HepG2 (cell line): ENCODE measurements at regions not wholly inside any gene's neighbourhood (a gene's known extent, or its start where the extent isn't known, plus 50 kb on each side); places are given as distances from the start of the nearest gene placed in this dataset.

ENCODE experiments used
- ATAC-seq: fragments of 200-7000 bp; cut with Tn5 transposase; 3 replicates; pipeline ENCODE4 v1.9.1; 2020; ENCODE audit warnings: mild to moderate bottlenecking, moderate library complexity
- BruUV-seq: library from RNA; stranded (reverse); fragments of 400-500 nt; replicated peaks from 2 replicates; lab custom pipeline; 2021; lab: Mats Ljungman, UMichigan
- CTCF ChIA-PET: fragments of 300-600 bp; formaldehyde crosslinking; extraction: SDS; loops from one replicate; lab custom pipeline; 2021; ENCODE audit warnings: low total read pairs, inconsistent platforms, low intra/inter-chr PET ratio; lab: Yijun Ruan, JAX
- POLR2A ChIA-PET: fragments of 350-600 bp; sonication (Branson Sonifier 250); formaldehyde crosslinking; loops from one replicate; lab custom pipeline; 2020; ENCODE audit warnings: antibody characterized with exemption, inconsistent platforms; lab: Yijun Ruan, JAX
- DNase-seq: peaks from one replicate; pipeline ENCODE4 v3.0.0-alpha.2; 2015; ENCODE audit warnings: low spot score
- FAIRE-seq: peaks from 3 replicates; lab custom pipeline; 2011; peaks lifted over from hg19 to GRCh38; lab: Jason Lieb, UNC
- H2AFZ ChIP-seq: one replicate; pipeline ENCODE4 v1.6.1; 2011; ENCODE audit warnings: low read length, inconsistent platforms
- H3K27ac ChIP-seq: fragments of 300-600 bp; 3 replicates; pipeline ENCODE4 v1.8.0; 2011; ENCODE audit warnings: mixed run types, mild to moderate bottlenecking, mixed read lengths, low read length, inconsistent platforms; ENCODE audit not compliant: insufficient read depth; ENCODE audit errors: extremely low read length
- H3K27me3 ChIP-seq, 2 experiments: fragments of 200-600 bp in 1 of 2; 2 replicates in 1 of 2; 3 replicates in 1 of 2; pipeline versions ENCODE4 v1.6.0 to v1.8.0; 2011; ENCODE audit warnings: low read length in 2 of 2, mild to moderate bottlenecking in 2 of 2, moderate library complexity in 2 of 2, inconsistent platforms in 1 of 2; ENCODE audit not compliant: insufficient read depth in 2 of 2, control insufficient read depth in 1 of 2
- H3K36me3 ChIP-seq, 2 experiments: fragments of 200-600 bp in 1 of 2; replicated peaks in 1 of 2; 2 replicates in 1 of 2; 3 replicates in 1 of 2; pipeline versions ENCODE4 v1.5.1 to v1.8.0; 2011; ENCODE audit warnings: low read length in 2 of 2, inconsistent platforms in 1 of 2; ENCODE audit not compliant: insufficient read depth in 2 of 2, control insufficient read depth in 1 of 2
- H3K4me1 ChIP-seq: 2 replicates; pipeline ENCODE4 v1.5.1; 2012; ENCODE audit warnings: low read length, inconsistent platforms; ENCODE audit not compliant: insufficient read depth
- H3K4me2 ChIP-seq: 2 replicates; pipeline ENCODE4 v1.6.0; 2011; ENCODE audit warnings: low read depth, low read length, inconsistent platforms
- H3K4me3 ChIP-seq, 3 experiments: fragments of 200-600 bp in 1 of 3; sonication (generic), shearing (Covaris generic) in 1 of 3; replicated peaks in 1 of 3; 2 replicates each; pipeline ENCODE4 v1.5.1; 2011 to 2016; ENCODE audit warnings: low read length in 3 of 3, inconsistent platforms in 2 of 3, low read depth in 2 of 3, mild to moderate bottlenecking in 2 of 3, control low read depth in 1 of 3, mixed read lengths in 1 of 3; ENCODE audit not compliant: insufficient read depth in 1 of 3
- H3K79me2 ChIP-seq: one replicate; pipeline ENCODE4 v1.6.1; 2011; ENCODE audit warnings: low read length, inconsistent platforms; ENCODE audit not compliant: insufficient read depth
- H3K9ac ChIP-seq: 2 replicates; pipeline ENCODE4 v1.6.0; 2011; ENCODE audit warnings: mild to moderate bottlenecking, low read depth, low read length, inconsistent platforms; ENCODE audit not compliant: insufficient read depth
- H3K9me3 ChIP-seq: 2 replicates; pipeline ENCODE4 v1.5.1; 2012; ENCODE audit warnings: mild to moderate bottlenecking, low read length
- H4K20me1 ChIP-seq: 2 replicates; pipeline ENCODE4 v1.6.0; 2011; ENCODE audit warnings: inconsistent platforms, mild to moderate bottlenecking, low read length, moderate library complexity; ENCODE audit not compliant: insufficient read depth
- ASH2L ChIP-seq: fragments of 300-600, 200-600 bp; sonication (generic); IDR thresholded peaks from 2 replicates; pipeline ENCODE4 v1.7.0; 2017; ENCODE audit warnings: low read depth, mild to moderate bottlenecking, moderate library complexity, mixed read lengths, low read length; ENCODE audit not compliant: insufficient read length
- CENPBD1 ChIP-seq: sonication (generic); formaldehyde crosslinking; IDR thresholded peaks from 2 replicates; pipeline ENCODE4 v1.8.0; 2022; ENCODE audit warnings: missing genetic modification reagents, low read depth, mild to moderate bottlenecking, borderline replicate concordance
- DZIP1 ChIP-seq: sonication (generic); formaldehyde crosslinking; IDR thresholded peaks from 2 replicates; pipeline ENCODE4 v1.5.0; 2020; ENCODE audit warnings: mild to moderate bottlenecking, missing genetic modification reagents
- HNF4A ChIP-seq: sonication (generic); formaldehyde crosslinking; IDR thresholded peaks from 2 replicates; pipeline ENCODE4 v1.4.0; 2020; ENCODE audit warnings: missing genetic modification reagents
- NFIB ChIP-seq: sonication (generic); formaldehyde crosslinking; IDR thresholded peaks from 2 replicates; pipeline ENCODE4 v1.9.0; 2021; ENCODE audit warnings: missing genetic modification reagents, mild to moderate bottlenecking, borderline replicate concordance
- PHF21A ChIP-seq: sonication (generic); formaldehyde crosslinking; IDR thresholded peaks from 2 replicates; pipeline ENCODE4 v1.5.0; 2020; ENCODE audit warnings: mild to moderate bottlenecking, missing genetic modification reagents
- ZBTB34 ChIP-seq: sonication (generic); formaldehyde crosslinking; IDR thresholded peaks from 2 replicates; pipeline ENCODE4 v1.8.0; 2022; ENCODE audit warnings: mild to moderate bottlenecking, missing genetic modification reagents
- ZNF564 ChIP-seq: sonication (generic); formaldehyde crosslinking; IDR thresholded peaks from 2 replicates; pipeline ENCODE4 v1.8.1; 2023; ENCODE audit warnings: mild to moderate bottlenecking, missing genetic modification reagents
- ZNF605 ChIP-seq: sonication (generic); formaldehyde crosslinking; IDR thresholded peaks from 2 replicates; pipeline ENCODE4 v1.8.0; 2022; ENCODE audit warnings: mild to moderate bottlenecking, missing genetic modification reagents
- ZNF749 ChIP-seq: sonication (generic); formaldehyde crosslinking; IDR thresholded peaks from 2 replicates; pipeline ENCODE4 v1.8.0; 2022; ENCODE audit warnings: mild to moderate bottlenecking, missing genetic modification reagents, moderate library complexity, borderline replicate concordance
- ZNF772 ChIP-seq: sonication (generic); formaldehyde crosslinking; IDR thresholded peaks from 2 replicates; pipeline ENCODE4 v1.5.0; 2020; ENCODE audit warnings: mild to moderate bottlenecking, missing genetic modification reagents
- ZSCAN31 ChIP-seq: sonication (generic); formaldehyde crosslinking; IDR thresholded peaks from 2 replicates; pipeline ENCODE4 v1.5.0; 2020; ENCODE audit warnings: low read depth, mild to moderate bottlenecking, missing genetic modification reagents
- in situ Hi-C: cut with HindIII; loops from 2 replicates; pipeline ENCODE4 v1.10.0; 2017; ENCODE audit warnings: low pct_unique_long_range_greater_than_20kb; ENCODE audit not compliant: extremely low pct_ligation_motif_present
- intact Hi-C: fragments of 100-400 bp; cut with micrococcal nuclease; formaldehyde crosslinking; loops from one replicate; pipeline ENCODE4 v1.10.0; 2022; ENCODE audit not compliant: unreplicated experiment
- TF ChIP-seq, protein P1 (sequence below): sonication (generic); formaldehyde crosslinking; IDR thresholded peaks from 2 replicates; pipeline ENCODE4 v1.5.0; 2020; ENCODE audit warnings: missing genetic modification reagents

GRCh38 chr2:133737242-133737993 is 169.2 kb upstream of the NCKAP5 start (continued):
- TF ChIP-seq, protein P1, sequence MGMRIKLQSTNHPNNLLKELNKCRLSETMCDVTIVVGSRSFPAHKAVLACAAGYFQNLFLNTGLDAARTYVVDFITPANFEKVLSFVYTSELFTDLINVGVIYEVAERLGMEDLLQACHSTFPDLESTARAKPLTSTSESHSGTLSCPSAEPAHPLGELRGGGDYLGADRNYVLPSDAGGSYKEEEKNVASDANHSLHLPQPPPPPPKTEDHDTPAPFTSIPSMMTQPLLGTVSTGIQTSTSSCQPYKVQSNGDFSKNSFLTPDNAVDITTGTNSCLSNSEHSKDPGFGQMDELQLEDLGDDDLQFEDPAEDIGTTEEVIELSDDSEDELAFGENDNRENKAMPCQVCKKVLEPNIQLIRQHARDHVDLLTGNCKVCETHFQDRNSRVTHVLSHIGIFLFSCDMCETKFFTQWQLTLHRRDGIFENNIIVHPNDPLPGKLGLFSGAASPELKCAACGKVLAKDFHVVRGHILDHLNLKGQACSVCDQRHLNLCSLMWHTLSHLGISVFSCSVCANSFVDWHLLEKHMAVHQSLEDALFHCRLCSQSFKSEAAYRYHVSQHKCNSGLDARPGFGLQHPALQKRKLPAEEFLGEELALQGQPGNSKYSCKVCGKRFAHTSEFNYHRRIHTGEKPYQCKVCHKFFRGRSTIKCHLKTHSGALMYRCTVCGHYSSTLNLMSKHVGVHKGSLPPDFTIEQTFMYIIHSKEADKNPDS = no peak
- no peak for TF ChIP-seq ZBTB34 (CRISPR knock-in tag)
- no peak for TF ChIP-seq ZNF605 (CRISPR knock-in tag)
- no peak for TF ChIP-seq DZIP1 (CRISPR knock-in tag)
- no peak for TF ChIP-seq ASH2L

DNA sequence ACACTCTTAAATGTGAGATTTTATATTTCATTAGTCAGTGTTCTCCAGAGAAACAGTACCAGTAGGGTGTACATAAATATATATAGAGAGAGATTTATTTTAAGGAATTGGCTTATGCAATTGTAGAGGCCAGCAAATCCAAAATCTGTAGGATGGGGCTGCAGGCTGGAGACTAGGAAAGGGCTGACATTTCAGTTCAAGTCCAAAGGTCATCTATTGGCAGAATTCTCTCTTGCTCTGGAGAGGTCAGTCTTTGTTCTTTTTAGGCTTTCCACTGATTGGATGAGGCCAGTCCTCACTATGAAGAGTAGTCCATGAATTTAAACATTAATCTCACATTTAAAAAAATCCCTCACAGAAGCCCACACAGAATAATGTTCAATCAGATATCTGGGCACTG is 170.8 kb upstream of the NCKAP5 start:
- Histone ChIP-seq H3K4me1 (no peaks in the 10 kb centered on the region), H3K27me3 (no peaks in the 10 kb centered on the region; a peak in 1 of 5 replicates), H3K36me3 (no peaks in the 10 kb centered on the region), H3K4me3 (no peak overlapping the region), H4K20me1 (no peaks in the 10 kb centered on the region), H2AFZ (no peak overlapping the region), H3K79me2 (no peaks in the 10 kb centered on the region), H3K4me2 (no peak overlapping the region), H3K9me3 (no peaks in the 10 kb centered on the region)
- ChIA-PET CTCF (no interaction called here), POLR2A (no interaction called here)
- BruUV-seq = no TSS peak
- intact Hi-C loops = no loop called here
- no peak for FAIRE-seq
- no peak for DNase-seq
- in situ Hi-C loops = no loop called here
- no peak for ATAC-seq
- no peak for TF ChIP-seq ZNF749 (CRISPR knock-in tag)
- no peak for TF ChIP-seq NFIB
- TF ChIP-seq PHF21A (CRISPR knock-in tag) = no peak
- no peak for TF ChIP-seq ZNF772 (CRISPR knock-in tag)
- TF ChIP-seq CENPBD1 (CRISPR knock-in tag) = no peak
- no peak for TF ChIP-seq ZSCAN31
- no peak for TF ChIP-seq HNF4A (CRISPR knock-in tag)
- no peak for TF ChIP-seq ZNF564 (CRISPR knock-in tag)
- TF ChIP-seq, all 625 proteins: peak for 0
- Histone ChIP-seq H3K9ac (no peak overlapping the region), H3K27ac (no peak overlapping the region)
